ENCODE measurements at regions not wholly inside any gene's neighbourhood (a gene's known extent, or its start where the extent isn't known, plus 50 kb on each side); places are given as distances from the start of the nearest gene placed in this dataset.

DNA sequence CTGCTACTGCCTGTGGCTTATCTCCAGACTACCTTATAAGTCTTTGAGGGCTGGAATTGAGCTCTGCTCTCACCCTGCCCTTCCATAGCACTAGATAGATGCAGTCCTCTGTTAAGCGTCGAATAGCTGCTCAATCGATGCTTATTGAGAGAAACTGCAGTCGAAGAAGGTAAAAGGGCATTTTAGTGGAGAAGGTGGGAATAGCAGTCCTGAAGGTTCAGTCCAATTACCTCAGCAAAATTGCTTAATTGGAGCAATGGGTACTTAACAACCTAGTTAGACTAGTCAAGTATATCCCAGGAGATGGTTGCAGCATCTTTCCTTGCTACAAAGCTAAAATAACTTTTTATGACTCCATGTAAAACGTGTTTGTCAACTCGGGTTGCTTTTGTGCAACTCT, 66.8 kb upstream of the NT5E start:
- TF ChIP-seq, protein P1, sequence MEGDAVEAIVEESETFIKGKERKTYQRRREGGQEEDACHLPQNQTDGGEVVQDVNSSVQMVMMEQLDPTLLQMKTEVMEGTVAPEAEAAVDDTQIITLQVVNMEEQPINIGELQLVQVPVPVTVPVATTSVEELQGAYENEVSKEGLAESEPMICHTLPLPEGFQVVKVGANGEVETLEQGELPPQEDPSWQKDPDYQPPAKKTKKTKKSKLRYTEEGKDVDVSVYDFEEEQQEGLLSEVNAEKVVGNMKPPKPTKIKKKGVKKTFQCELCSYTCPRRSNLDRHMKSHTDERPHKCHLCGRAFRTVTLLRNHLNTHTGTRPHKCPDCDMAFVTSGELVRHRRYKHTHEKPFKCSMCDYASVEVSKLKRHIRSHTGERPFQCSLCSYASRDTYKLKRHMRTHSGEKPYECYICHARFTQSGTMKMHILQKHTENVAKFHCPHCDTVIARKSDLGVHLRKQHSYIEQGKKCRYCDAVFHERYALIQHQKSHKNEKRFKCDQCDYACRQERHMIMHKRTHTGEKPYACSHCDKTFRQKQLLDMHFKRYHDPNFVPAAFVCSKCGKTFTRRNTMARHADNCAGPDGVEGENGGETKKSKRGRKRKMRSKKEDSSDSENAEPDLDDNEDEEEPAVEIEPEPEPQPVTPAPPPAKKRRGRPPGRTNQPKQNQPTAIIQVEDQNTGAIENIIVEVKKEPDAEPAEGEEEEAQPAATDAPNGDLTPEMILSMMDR (IDR thresholded peaks at IDR 0.05), result 0 out of 2 replicates have a peak, but pooled peaks have one; percentile 2
- TF ChIP-seq POLR2AphosphoS5 (IDR thresholded peaks at IDR 0.05; ENCODE audit: low read depth, low read length) (no peak), SIN3A (IDR thresholded peaks at IDR 0.05; ENCODE audit: borderline replicate concordance, insufficient read depth, low read depth, low read length) (no peak)
